ENCODE measurements at regions not wholly inside any gene's neighbourhood (a gene's known extent, or its start where the extent isn't known, plus 50 kb on each side); places are given as distances from the start of the nearest gene placed in this dataset.

GRCh38 chr11:127191689-127192088 is 191.1 kb upstream of the KIRREL3 start:
- TF ChIP-seq YY1 (IDR thresholded peaks at IDR 0.05; ENCODE audit: insufficient read depth, insufficient read length) (no peak), ZNF274 (IDR thresholded peaks at IDR 0.05; ENCODE audit: low read depth, low read length) (no peak), SUZ12 (IDR thresholded peaks at IDR 0.05; ENCODE audit: extremely low read depth, insufficient read depth, insufficient read length) (no peak)
